HL-60 (cell line): ENCODE measurements at regions not wholly inside any gene's neighbourhood (a gene's known extent, or its start where the extent isn't known, plus 50 kb on each side); places are given as distances from the start of the nearest gene placed in this dataset.

Source experiments
- GABPA ChIP-seq: IDR thresholded peaks from 2 replicates; pipeline ENCODE4 v1.6.1; 2012; ENCODE audit warnings: low read depth
- POLR2AphosphoS5 ChIP-seq: IDR thresholded peaks from 2 replicates; pipeline ENCODE4 v1.6.1; 2012; ENCODE audit warnings: low read depth
- SPI1 ChIP-seq: IDR thresholded peaks from 2 replicates; pipeline ENCODE4 v1.6.1; 2012; ENCODE audit warnings: low read depth, mild to moderate bottlenecking, borderline replicate concordance
- TF ChIP-seq, protein P1 (sequence below): IDR thresholded peaks from one replicate; pipeline ENCODE4 v1.5.1; 2011; ENCODE audit warnings: low read length, control low read depth, inconsistent platforms; ENCODE audit not compliant: insufficient read depth
- TF ChIP-seq, protein P2 (sequence below): IDR thresholded peaks from 2 replicates; pipeline ENCODE4 v1.6.1; 2012; ENCODE audit warnings: low read depth; ENCODE audit not compliant: insufficient replicate concordance

DNA sequence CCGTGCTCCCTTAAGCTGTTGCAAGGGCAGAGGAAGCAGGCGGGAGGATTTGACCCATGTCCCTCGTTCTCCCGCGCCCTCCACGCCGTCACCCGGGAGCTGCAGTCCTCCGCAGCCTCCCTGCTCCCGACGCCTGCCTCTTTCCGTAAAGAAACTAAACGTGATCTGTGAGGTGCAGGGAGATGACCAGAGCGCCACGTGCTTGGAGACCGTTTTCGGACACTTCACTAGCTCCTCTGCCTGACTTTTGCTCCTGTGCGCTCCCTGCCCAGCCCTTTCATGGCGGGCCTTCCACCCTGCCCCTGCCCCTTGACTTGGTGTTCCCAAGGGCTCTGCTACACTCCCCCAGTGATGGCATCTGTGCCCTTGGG lies 171.2 kb downstream of the LSM5 start:
- TF ChIP-seq, protein P1, sequence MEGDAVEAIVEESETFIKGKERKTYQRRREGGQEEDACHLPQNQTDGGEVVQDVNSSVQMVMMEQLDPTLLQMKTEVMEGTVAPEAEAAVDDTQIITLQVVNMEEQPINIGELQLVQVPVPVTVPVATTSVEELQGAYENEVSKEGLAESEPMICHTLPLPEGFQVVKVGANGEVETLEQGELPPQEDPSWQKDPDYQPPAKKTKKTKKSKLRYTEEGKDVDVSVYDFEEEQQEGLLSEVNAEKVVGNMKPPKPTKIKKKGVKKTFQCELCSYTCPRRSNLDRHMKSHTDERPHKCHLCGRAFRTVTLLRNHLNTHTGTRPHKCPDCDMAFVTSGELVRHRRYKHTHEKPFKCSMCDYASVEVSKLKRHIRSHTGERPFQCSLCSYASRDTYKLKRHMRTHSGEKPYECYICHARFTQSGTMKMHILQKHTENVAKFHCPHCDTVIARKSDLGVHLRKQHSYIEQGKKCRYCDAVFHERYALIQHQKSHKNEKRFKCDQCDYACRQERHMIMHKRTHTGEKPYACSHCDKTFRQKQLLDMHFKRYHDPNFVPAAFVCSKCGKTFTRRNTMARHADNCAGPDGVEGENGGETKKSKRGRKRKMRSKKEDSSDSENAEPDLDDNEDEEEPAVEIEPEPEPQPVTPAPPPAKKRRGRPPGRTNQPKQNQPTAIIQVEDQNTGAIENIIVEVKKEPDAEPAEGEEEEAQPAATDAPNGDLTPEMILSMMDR = no peak
- TF ChIP-seq, protein P2, sequence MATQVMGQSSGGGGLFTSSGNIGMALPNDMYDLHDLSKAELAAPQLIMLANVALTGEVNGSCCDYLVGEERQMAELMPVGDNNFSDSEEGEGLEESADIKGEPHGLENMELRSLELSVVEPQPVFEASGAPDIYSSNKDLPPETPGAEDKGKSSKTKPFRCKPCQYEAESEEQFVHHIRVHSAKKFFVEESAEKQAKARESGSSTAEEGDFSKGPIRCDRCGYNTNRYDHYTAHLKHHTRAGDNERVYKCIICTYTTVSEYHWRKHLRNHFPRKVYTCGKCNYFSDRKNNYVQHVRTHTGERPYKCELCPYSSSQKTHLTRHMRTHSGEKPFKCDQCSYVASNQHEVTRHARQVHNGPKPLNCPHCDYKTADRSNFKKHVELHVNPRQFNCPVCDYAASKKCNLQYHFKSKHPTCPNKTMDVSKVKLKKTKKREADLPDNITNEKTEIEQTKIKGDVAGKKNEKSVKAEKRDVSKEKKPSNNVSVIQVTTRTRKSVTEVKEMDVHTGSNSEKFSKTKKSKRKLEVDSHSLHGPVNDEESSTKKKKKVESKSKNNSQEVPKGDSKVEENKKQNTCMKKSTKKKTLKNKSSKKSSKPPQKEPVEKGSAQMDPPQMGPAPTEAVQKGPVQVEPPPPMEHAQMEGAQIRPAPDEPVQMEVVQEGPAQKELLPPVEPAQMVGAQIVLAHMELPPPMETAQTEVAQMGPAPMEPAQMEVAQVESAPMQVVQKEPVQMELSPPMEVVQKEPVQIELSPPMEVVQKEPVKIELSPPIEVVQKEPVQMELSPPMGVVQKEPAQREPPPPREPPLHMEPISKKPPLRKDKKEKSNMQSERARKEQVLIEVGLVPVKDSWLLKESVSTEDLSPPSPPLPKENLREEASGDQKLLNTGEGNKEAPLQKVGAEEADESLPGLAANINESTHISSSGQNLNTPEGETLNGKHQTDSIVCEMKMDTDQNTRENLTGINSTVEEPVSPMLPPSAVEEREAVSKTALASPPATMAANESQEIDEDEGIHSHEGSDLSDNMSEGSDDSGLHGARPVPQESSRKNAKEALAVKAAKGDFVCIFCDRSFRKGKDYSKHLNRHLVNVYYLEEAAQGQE = no peak
- TF ChIP-seq POLR2AphosphoS5 = no peak
- no peak for TF ChIP-seq GABPA
- TF ChIP-seq SPI1 = no peak
